PC-9 (cell line): ENCODE measurements at regions not wholly inside any gene's neighbourhood (a gene's known extent, or its start where the extent isn't known, plus 50 kb on each side); places are given as distances from the start of the nearest gene placed in this dataset.
A peak's percentile ranks its signal among the peaks of the same experiment; 100 is the strongest.
"Not testable (repeated sequence)": the region's sequence is repeated elsewhere in the genome, so short reads cannot be mapped to it uniquely, and the experiment has no call there.

Experiments
- BruUV-seq: library from RNA; stranded (reverse); fragments of 400-500 nt; replicated peaks from 2 replicates; lab custom pipeline; 2021; lab: Mats Ljungman, UMichigan
- CTCF ChIA-PET: fragments of 300-600 bp; sonication (Branson Sonifier 250); formaldehyde crosslinking; loops from one replicate; lab custom pipeline; 2022; ENCODE audit warnings: antibody characterized with exemption; lab: Charles Lee
- POLR2A ChIA-PET: fragments of 300-600 bp; sonication (Branson Sonifier 250); formaldehyde crosslinking; loops from one replicate; lab custom pipeline; 2022; ENCODE audit warnings: antibody characterized with exemption; ENCODE audit not compliant: unreplicated experiment; lab: Charles Lee
- DNase-seq, 2 experiments: peaks; one replicate each; pipeline versions ENCODE4 v3.0.0 to v3.0.0-alpha.2; 2015 to 2022; ENCODE audit warnings: mixed read lengths in 1 of 2
- H2AFZ ChIP-seq: fragments of 200-600 bp; sonication (generic); 2 replicates; pipeline ENCODE4 v1.8.1; 2017; ENCODE audit warnings: antibody characterized with exemption
- H3F3A ChIP-seq: fragments of 200-600 bp; sonication (generic); 2 replicates; pipeline ENCODE4 v1.8.1; 2017; ENCODE audit warnings: antibody characterized with exemption, mild to moderate bottlenecking, low read depth; ENCODE audit not compliant: insufficient read depth
- H3K27ac ChIP-seq: fragments of 200-600 bp; sonication (generic); 2 replicates; pipeline ENCODE4 v1.6.1; 2016; ENCODE audit warnings: mixed run types
- H3K27me3 ChIP-seq: fragments of 200-600 bp; sonication (generic); 2 replicates; pipeline ENCODE4 v1.6.1; 2016; ENCODE audit warnings: low read depth, mixed run types; ENCODE audit not compliant: insufficient read depth
- H3K36me3 ChIP-seq: fragments of 200-600 bp; sonication (generic); 2 replicates; pipeline ENCODE4 v1.6.1; 2016; ENCODE audit warnings: low read depth, mixed run types
- H3K4me1 ChIP-seq: fragments of 200-600 bp; sonication (generic); replicated peaks from 2 replicates; pipeline ENCODE4 v1.6.1; 2016; ENCODE audit warnings: mixed run types; ENCODE audit not compliant: insufficient read depth
- H3K4me2 ChIP-seq: fragments of 200-600 bp; sonication (generic); 2 replicates; pipeline ENCODE4 v1.6.1; 2017; ENCODE audit warnings: mixed run types
- H3K4me3 ChIP-seq: fragments of 200-600 bp; sonication (generic); 2 replicates; pipeline ENCODE4 v1.6.1; 2016; ENCODE audit warnings: mixed run types
- H3K79me2 ChIP-seq: fragments of 200-600 bp; sonication (generic); 2 replicates; pipeline ENCODE4 v1.6.1; 2017; ENCODE audit warnings: low read depth, mixed run types
- H3K9me2 ChIP-seq: fragments of 200-600 bp; sonication (generic); 2 replicates; pipeline ENCODE4 v1.8.1; 2017; ENCODE audit warnings: mild to moderate bottlenecking; ENCODE audit not compliant: insufficient read depth
- H3K9me3 ChIP-seq: fragments of 200-600 bp; sonication (generic); 2 replicates; pipeline ENCODE4 v1.8.1; 2016; ENCODE audit warnings: low read depth; ENCODE audit not compliant: insufficient read depth
- H4K20me1 ChIP-seq: fragments of 200-600 bp; sonication (generic); 2 replicates; pipeline ENCODE4 v1.8.1; 2017; ENCODE audit not compliant: insufficient read depth
- CTCF ChIP-seq: fragments of 200-600 bp; sonication (generic); conservative IDR thresholded peaks from 2 replicates; pipeline ENCODE4 v1.6.1; 2017; ENCODE audit warnings: mixed run types, antibody characterized with exemption, mild to moderate bottlenecking, moderate library complexity
- EZH2 ChIP-seq: fragments of 200-600 bp; sonication (generic); IDR thresholded peaks from 2 replicates; pipeline ENCODE4 v1.8.0; 2017; ENCODE audit warnings: antibody characterized with exemption, low read depth
- intact Hi-C: fragments of 100-400 bp; cut with micrococcal nuclease; formaldehyde crosslinking; loops from one replicate; pipeline ENCODE4 v1.10.0; 2022; ENCODE audit not compliant: unreplicated experiment

- TF ChIP-seq EZH2 (no peak), CTCF (no peak)
- CTCF ChIA-PET: no interaction called here
- POLR2A ChIA-PET: no interaction called here
- no peaks in the 10 kb centered on the region for H3K36me3 ChIP-seq
- DNase-seq: no peak
- no peak overlapping the region for H3K4me2 ChIP-seq
- H3K27ac ChIP-seq: no peak overlapping the region
- H3K9me2 ChIP-seq: peaks cover 7% of the 10 kb centered on the region; the same call in 1 of the 2 replicates
- H3K4me3 ChIP-seq: no peak overlapping the region
- no TSS peak for BruUV-seq
- no peaks in the 10 kb centered on the region for H4K20me1 ChIP-seq
- intact Hi-C loops: no loop called here
- H3K4me1 ChIP-seq: no peaks in the 10 kb centered on the region
- H3K27me3 ChIP-seq: no peaks in the 10 kb centered on the region
- no peaks in the 10 kb centered on the region for H3K79me2 ChIP-seq
- no peaks in the 10 kb centered on the region for H3K9me3 ChIP-seq
- H3F3A ChIP-seq: no peaks in the 10 kb centered on the region
- H2AFZ ChIP-seq: no peak overlapping the region
Observed at GRCh38 chr2:22143840-22144239, 1020.1 kb downstream of the TDRD15 start.

- ChIA-PET POLR2A (no interaction called here), CTCF (no interaction called here)
- Histone ChIP-seq H3F3A (no peaks in the 10 kb centered on the region), H3K79me2 (no peaks in the 10 kb centered on the region), H3K27me3 (no peaks in the 10 kb centered on the region), H3K27ac (no peak overlapping the region), H2AFZ (no peak overlapping the region), H4K20me1 (no peaks in the 10 kb centered on the region), H3K4me2 (no peak overlapping the region), H3K36me3 (no peaks in the 10 kb centered on the region), H3K9me2 (no peaks in the 10 kb centered on the region), H3K4me3 (no peak overlapping the region), H3K4me1 (no peaks in the 10 kb centered on the region), H3K9me3 (no peaks in the 10 kb centered on the region)
- no peak for TF ChIP-seq EZH2
- DNase-seq: no peak
- intact Hi-C loops: no loop called here
- BruUV-seq: no TSS peak
Observed at GRCh38 chr2:22153931-22154613, 1030.3 kb downstream of the TDRD15 start.

- DNase-seq, H3K9me3 ChIP-seq, H3F3A ChIP-seq, H3K4me3 ChIP-seq, H3K79me2 ChIP-seq, H2AFZ ChIP-seq, H3K4me1 ChIP-seq, H3K27me3 ChIP-seq, intact Hi-C loops, CTCF ChIA-PET, H3K36me3 ChIP-seq, POLR2A ChIA-PET, H4K20me1 ChIP-seq, H3K27ac ChIP-seq, BruUV-seq, H3K9me2 ChIP-seq: not testable (repeated sequence)
- peak overlapping the region; percentile 16; the same call in 1 of the 2 replicates for H3K4me2 ChIP-seq
Observed at GRCh38 chr2:22156661-22157060, 1032.9 kb downstream of the TDRD15 start.

GRCh38 chr2:22167256-22167655 is 1043.5 kb downstream of the TDRD15 start:
- no peak overlapping the region for H3K4me2 ChIP-seq
- no TSS peak for BruUV-seq
- H3K9me2 ChIP-seq: no peaks in the 10 kb centered on the region
- no peak overlapping the region for H3K27ac ChIP-seq
- TF ChIP-seq EZH2 (no peak), CTCF (no peak)
- H3K4me1 ChIP-seq: no peaks in the 10 kb centered on the region
- H3K36me3 ChIP-seq: no peaks in the 10 kb centered on the region
- no peaks in the 10 kb centered on the region for H4K20me1 ChIP-seq
- POLR2A ChIA-PET: no interaction called here
- H3K27me3 ChIP-seq: no peaks in the 10 kb centered on the region
- no peaks in the 10 kb centered on the region for H3K9me3 ChIP-seq
- H3K79me2 ChIP-seq: no peaks in the 10 kb centered on the region
- CTCF ChIA-PET: no interaction called here
- DNase-seq: no peak
- H3K4me3 ChIP-seq: no peak overlapping the region
- intact Hi-C loops: no loop called here
- H3F3A ChIP-seq: no peaks in the 10 kb centered on the region; the same call in 1 of the 2 replicates
- H2AFZ ChIP-seq: no peak overlapping the region
